HepG2 (cell line): ENCODE measurements at regions not wholly inside any gene's neighbourhood (a gene's known extent, or its start where the extent isn't known, plus 50 kb on each side); places are given as distances from the start of the nearest gene placed in this dataset.

ENCODE experiments used
- ATAC-seq: fragments of 200-7000 bp; cut with Tn5 transposase; 3 replicates; pipeline ENCODE4 v1.9.1; 2020; ENCODE audit warnings: mild to moderate bottlenecking, moderate library complexity
- BruUV-seq: library from RNA; stranded (reverse); fragments of 400-500 nt; replicated peaks from 2 replicates; lab custom pipeline; 2021; lab: Mats Ljungman, UMichigan
- CTCF ChIA-PET: fragments of 300-600 bp; formaldehyde crosslinking; extraction: SDS; loops from one replicate; lab custom pipeline; 2021; ENCODE audit warnings: low total read pairs, inconsistent platforms, low intra/inter-chr PET ratio; lab: Yijun Ruan, JAX
- POLR2A ChIA-PET: fragments of 350-600 bp; sonication (Branson Sonifier 250); formaldehyde crosslinking; loops from one replicate; lab custom pipeline; 2020; ENCODE audit warnings: antibody characterized with exemption, inconsistent platforms; lab: Yijun Ruan, JAX
- DNase-seq: peaks from one replicate; pipeline ENCODE4 v3.0.0-alpha.2; 2015; ENCODE audit warnings: low spot score
- FAIRE-seq: peaks from 3 replicates; lab custom pipeline; 2011; peaks lifted over from hg19 to GRCh38; lab: Jason Lieb, UNC
- H2AFZ ChIP-seq: one replicate; pipeline ENCODE4 v1.6.1; 2011; ENCODE audit warnings: low read length, inconsistent platforms
- H3K27ac ChIP-seq: fragments of 300-600 bp; 3 replicates; pipeline ENCODE4 v1.8.0; 2011; ENCODE audit warnings: mixed run types, mild to moderate bottlenecking, mixed read lengths, low read length, inconsistent platforms; ENCODE audit not compliant: insufficient read depth; ENCODE audit errors: extremely low read length
- H3K27me3 ChIP-seq, 2 experiments: fragments of 200-600 bp in 1 of 2; 2 replicates in 1 of 2; 3 replicates in 1 of 2; pipeline versions ENCODE4 v1.6.0 to v1.8.0; 2011; ENCODE audit warnings: low read length in 2 of 2, mild to moderate bottlenecking in 2 of 2, moderate library complexity in 2 of 2, inconsistent platforms in 1 of 2; ENCODE audit not compliant: insufficient read depth in 2 of 2, control insufficient read depth in 1 of 2
- H3K36me3 ChIP-seq, 2 experiments: fragments of 200-600 bp in 1 of 2; replicated peaks in 1 of 2; 2 replicates in 1 of 2; 3 replicates in 1 of 2; pipeline versions ENCODE4 v1.5.1 to v1.8.0; 2011; ENCODE audit warnings: low read length in 2 of 2, inconsistent platforms in 1 of 2; ENCODE audit not compliant: insufficient read depth in 2 of 2, control insufficient read depth in 1 of 2
- H3K4me1 ChIP-seq: 2 replicates; pipeline ENCODE4 v1.5.1; 2012; ENCODE audit warnings: low read length, inconsistent platforms; ENCODE audit not compliant: insufficient read depth
- H3K4me2 ChIP-seq: 2 replicates; pipeline ENCODE4 v1.6.0; 2011; ENCODE audit warnings: low read depth, low read length, inconsistent platforms
- H3K4me3 ChIP-seq, 3 experiments: fragments of 200-600 bp in 1 of 3; sonication (generic), shearing (Covaris generic) in 1 of 3; replicated peaks in 1 of 3; 2 replicates each; pipeline ENCODE4 v1.5.1; 2011 to 2016; ENCODE audit warnings: low read length in 3 of 3, inconsistent platforms in 2 of 3, low read depth in 2 of 3, mild to moderate bottlenecking in 2 of 3, control low read depth in 1 of 3, mixed read lengths in 1 of 3; ENCODE audit not compliant: insufficient read depth in 1 of 3
- H3K79me2 ChIP-seq: one replicate; pipeline ENCODE4 v1.6.1; 2011; ENCODE audit warnings: low read length, inconsistent platforms; ENCODE audit not compliant: insufficient read depth
- H3K9ac ChIP-seq: 2 replicates; pipeline ENCODE4 v1.6.0; 2011; ENCODE audit warnings: mild to moderate bottlenecking, low read depth, low read length, inconsistent platforms; ENCODE audit not compliant: insufficient read depth
- H3K9me3 ChIP-seq: 2 replicates; pipeline ENCODE4 v1.5.1; 2012; ENCODE audit warnings: mild to moderate bottlenecking, low read length
- H4K20me1 ChIP-seq: 2 replicates; pipeline ENCODE4 v1.6.0; 2011; ENCODE audit warnings: inconsistent platforms, mild to moderate bottlenecking, low read length, moderate library complexity; ENCODE audit not compliant: insufficient read depth
- DDIT3 ChIP-seq: sonication (generic); formaldehyde crosslinking; IDR thresholded peaks from 2 replicates; pipeline ENCODE4 v1.4.0; 2020; ENCODE audit warnings: mild to moderate bottlenecking, missing genetic modification reagents
- E2F5 ChIP-seq: sonication (generic); formaldehyde crosslinking; conservative IDR thresholded peaks from 2 replicates; pipeline ENCODE4 v1.4.0; 2020; ENCODE audit warnings: missing genetic modification reagents
- FOXP4 ChIP-seq: sonication (generic); formaldehyde crosslinking; IDR thresholded peaks from 2 replicates; pipeline ENCODE4 v1.4.0; 2020; ENCODE audit warnings: missing genetic modification reagents
- MEIS1 ChIP-seq: sonication (generic); formaldehyde crosslinking; IDR thresholded peaks from 2 replicates; pipeline ENCODE4 v1.9.0; 2021; ENCODE audit warnings: mild to moderate bottlenecking, missing genetic modification reagents, moderate library complexity, borderline replicate concordance
- MTA1 ChIP-seq: sonication (generic); formaldehyde crosslinking; IDR thresholded peaks from 2 replicates; pipeline ENCODE4 v1.4.0; 2020; ENCODE audit warnings: missing genetic modification reagents, mild to moderate bottlenecking, borderline replicate concordance
- ZIK1 ChIP-seq: sonication (generic); formaldehyde crosslinking; IDR thresholded peaks from 2 replicates; pipeline ENCODE4 v1.5.0; 2020; ENCODE audit warnings: mild to moderate bottlenecking, low read depth, missing genetic modification reagents, borderline replicate concordance
- ZNF101 ChIP-seq: sonication (generic); formaldehyde crosslinking; IDR thresholded peaks from 2 replicates; pipeline ENCODE4 v1.4.0; 2020; ENCODE audit warnings: mild to moderate bottlenecking, low read depth, missing genetic modification reagents, borderline replicate concordance
- ZNF280D ChIP-seq: sonication (generic); formaldehyde crosslinking; IDR thresholded peaks from 2 replicates; pipeline ENCODE4 v1.5.1; 2020; ENCODE audit warnings: mild to moderate bottlenecking, missing genetic modification reagents
- ZNF589 ChIP-seq: sonication (generic); formaldehyde crosslinking; conservative IDR thresholded peaks from 2 replicates; pipeline ENCODE4 v1.8.0; 2022; ENCODE audit warnings: mild to moderate bottlenecking, moderate library complexity, missing genetic modification reagents
- ZNF775 ChIP-seq: sonication (generic); formaldehyde crosslinking; IDR thresholded peaks from 2 replicates; pipeline ENCODE4 v1.4.0; 2020; ENCODE audit warnings: missing genetic modification reagents, mild to moderate bottlenecking, moderate library complexity, borderline replicate concordance
- WGBS: methylation state at CpG from one replicate; pipeline ENCODE4 v1.1.6; 2017; ENCODE audit warnings: low lambda C conversion rate; 5-methylcytosine and 5-hydroxymethylcytosine counted together
- in situ Hi-C: cut with HindIII; loops from 2 replicates; pipeline ENCODE4 v1.10.0; 2017; ENCODE audit warnings: low pct_unique_long_range_greater_than_20kb; ENCODE audit not compliant: extremely low pct_ligation_motif_present
- intact Hi-C: fragments of 100-400 bp; cut with micrococcal nuclease; formaldehyde crosslinking; loops from one replicate; pipeline ENCODE4 v1.10.0; 2022; ENCODE audit not compliant: unreplicated experiment

- Histone ChIP-seq H3K27ac (no peak overlapping the region), H3K36me3 (no peaks in the 10 kb centered on the region), H3K27me3 (no peaks in the 10 kb centered on the region)
- 82% methylated on average over 1 of the region's 1 CpG for WGBS
- FAIRE-seq, result no peak
- TF ChIP-seq DDIT3 (no peak), ZIK1 (CRISPR knock-in tag) (no peak), ZNF101 (CRISPR knock-in tag) (no peak), ZNF280D (CRISPR knock-in tag) (no peak), MTA1 (CRISPR knock-in tag) (no peak), FOXP4 (no peak), ZNF589 (CRISPR knock-in tag) (no peak), ZNF775 (CRISPR knock-in tag) (no peak), E2F5 (CRISPR knock-in tag) (no peak), MEIS1 (CRISPR knock-in tag) (no peak)
- TF ChIP-seq, all 625 proteins: peak for 0
- Histone ChIP-seq H3K9me3 (no peaks in the 10 kb centered on the region), H4K20me1 (no peaks in the 10 kb centered on the region), H3K4me1 (no peaks in the 10 kb centered on the region), H2AFZ (no peak overlapping the region), H3K4me2 (no peak overlapping the region), H3K9ac (no peak overlapping the region), H3K4me3 (no peak overlapping the region), H3K79me2 (no peaks in the 10 kb centered on the region)
- no TSS peak for BruUV-seq
- DNase-seq, result no peak
- ChIA-PET POLR2A (no interaction called here), CTCF (no interaction called here)
- in situ Hi-C loops, result no loop called here
- intact Hi-C loops, result no loop called here
- no peak for ATAC-seq
Observed at GRCh38 chr1:194069831-194070218, 883.4 kb upstream of the B3GALT2 start.
